CD14-positive monocyte (primary cell): ENCODE measurements at regions not wholly inside any gene's neighbourhood (a gene's known extent, or its start where the extent isn't known, plus 50 kb on each side); places are given as distances from the start of the nearest gene placed in this dataset.

ENCODE experiments used
- DNase-seq, 3 donors: peaks; one replicate each; pipeline ENCODE4 v3.0.0-alpha.2; 2011 to 2022
- H2AFZ ChIP-seq: 2 replicates; pipeline ENCODE4 v1.6.0; 2012; ENCODE audit warnings: mild to moderate bottlenecking, low read depth, low read length, inconsistent platforms; ENCODE audit not compliant: insufficient read depth, poor library complexity, severe bottlenecking
- H3K27ac ChIP-seq, 2 donors: 1 replicate in 1 of 2; 2 replicates in 1 of 2; pipeline ENCODE4 v1.5.1; 2012 to 2013; ENCODE audit warnings: low read length in 2 of 2, control low read depth in 1 of 2, inconsistent platforms in 1 of 2, low read depth in 1 of 2, mild to moderate bottlenecking in 1 of 2
- H3K27me3 ChIP-seq, 2 donors: one replicate each; pipeline versions ENCODE4 v1.6.0 to v1.6.1; 2011 to 2013; ENCODE audit warnings: low read length in 2 of 2; ENCODE audit not compliant: control insufficient read depth in 2 of 2, insufficient read depth in 2 of 2
- H3K36me3 ChIP-seq, 2 donors: replicated peaks in 1 of 2; 1 replicate in 1 of 2; 2 replicates in 1 of 2; pipeline versions ENCODE4 v1.5.1 to v1.6.1; 2012 to 2013; ENCODE audit warnings: low read length in 2 of 2, control low read depth in 1 of 2, inconsistent platforms in 1 of 2, mild to moderate bottlenecking in 1 of 2; ENCODE audit not compliant: insufficient read depth in 2 of 2, control insufficient read depth in 1 of 2
- H3K4me1 ChIP-seq, 2 donors: 1 replicate in 1 of 2; 2 replicates in 1 of 2; pipeline versions ENCODE4 v1.5.1 to v1.6.1; 2012 to 2013; ENCODE audit warnings: low read length in 2 of 2, control low read depth in 1 of 2, inconsistent platforms in 1 of 2, mild to moderate bottlenecking in 1 of 2, moderate library complexity in 1 of 2; ENCODE audit not compliant: insufficient read depth in 2 of 2, control insufficient read depth in 1 of 2
- H3K4me2 ChIP-seq: replicated peaks from 2 replicates; pipeline ENCODE3; 2012; ENCODE audit warnings: low read length, moderate library complexity, mild to moderate bottlenecking; ENCODE audit not compliant: poor library complexity, severe bottlenecking; ENCODE audit errors: extremely low read depth
- H3K4me3 ChIP-seq, 3 experiments: fragments of 200-600 bp in 1 of 3; sonication (generic) in 1 of 3; replicated peaks in 1 of 3; 1 replicate in 2 of 3; 2 replicates in 1 of 3; pipeline ENCODE4 v1.5.1; 2011 to 2013; ENCODE audit warnings: low read length in 3 of 3, mild to moderate bottlenecking in 3 of 3, control low read depth in 2 of 3, low read depth in 2 of 3, inconsistent platforms in 1 of 3, moderate library complexity in 1 of 3
- H3K79me2 ChIP-seq: 2 replicates; pipeline ENCODE4 v1.6.0; 2012; ENCODE audit warnings: mild to moderate bottlenecking, control low read depth, inconsistent platforms, low read length, moderate library complexity; ENCODE audit not compliant: insufficient read depth
- H3K9ac ChIP-seq: 2 replicates; pipeline ENCODE4 v1.6.0; 2017; ENCODE audit warnings: low read length, mild to moderate bottlenecking; ENCODE audit not compliant: insufficient read depth, poor library complexity, severe bottlenecking
- H3K9me3 ChIP-seq, 2 donors: replicated peaks in 1 of 2; 1 replicate in 1 of 2; 2 replicates in 1 of 2; pipeline versions ENCODE4 v1.5.1 to v1.6.1; 2012 to 2013; ENCODE audit warnings: low read length in 2 of 2, control low read depth in 1 of 2; ENCODE audit not compliant: control insufficient read depth in 1 of 2, insufficient read depth in 1 of 2
- H4K20me1 ChIP-seq: 2 replicates; pipeline ENCODE4 v1.6.0; 2012; ENCODE audit warnings: mild to moderate bottlenecking, low read length, control low read depth, moderate library complexity; ENCODE audit not compliant: insufficient read depth
- H3K27ac Mint-ChIP-seq, 7 donors: one replicate each; pipeline ENCODE4 v1.8.0; 2020; ENCODE audit warnings: mild to moderate bottlenecking in 7 of 7, mixed read lengths in 7 of 7, moderate library complexity in 6 of 7, inconsistent platforms in 2 of 7
- H3K27me3 Mint-ChIP-seq, 3 donors: one replicate each; pipeline ENCODE4 v1.8.0; 2021 to 2022; ENCODE audit warnings: low read depth in 3 of 3, mild to moderate bottlenecking in 3 of 3, mixed read lengths in 3 of 3, moderate library complexity in 3 of 3, inconsistent platforms in 1 of 3
- H3K36me3 Mint-ChIP-seq, 2 donors: one replicate each; pipeline ENCODE4 v1.8.0; 2020; ENCODE audit warnings: mixed read lengths in 2 of 2, inconsistent platforms in 1 of 2, mild to moderate bottlenecking in 1 of 2
- H3K4me1 Mint-ChIP-seq: one replicate; pipeline ENCODE4 v1.8.0; 2020; ENCODE audit warnings: mild to moderate bottlenecking, mixed read lengths
- H3K4me3 Mint-ChIP-seq, 2 donors: one replicate each; pipeline ENCODE4 v1.8.0; 2020; ENCODE audit warnings: mild to moderate bottlenecking in 2 of 2, mixed read lengths in 2 of 2, moderate library complexity in 1 of 2
- H3K9me3 Mint-ChIP-seq, 7 donors: one replicate each; pipeline ENCODE4 v1.8.0; 2020 to 2022; ENCODE audit warnings: mixed read lengths in 7 of 7, mild to moderate bottlenecking in 6 of 7, moderate library complexity in 6 of 7, inconsistent platforms in 2 of 7
- CTCF ChIP-seq: fragments of 200-600 bp; IDR thresholded peaks from one replicate; pipeline ENCODE4 v1.8.0; 2022; ENCODE audit warnings: antibody characterized with exemption, mild to moderate bottlenecking
- WGBS: methylation state at CpG from one replicate; pipeline ENCODE4 v1.1.5; 2013; ENCODE audit warnings: missing lambda C conversion rate; ENCODE audit not compliant: insufficient coverage; 5-methylcytosine and 5-hydroxymethylcytosine counted together
- intact Hi-C, 2 donors: fragments of 100-400 bp; cut with micrococcal nuclease; formaldehyde crosslinking; loops; one replicate each; pipeline versions ENCODE4 v1.15.0 to v1.15.1; 2023

GRCh38 chr18:42184685-42185477 is 229.8 kb downstream of the PIK3C3 start:
- Histone ChIP-seq H3K4me2 (no peak overlapping the region), H3K9ac (no peak overlapping the region), H4K20me1 (no peaks in the 10 kb centered on the region), H3K4me3 (no peak overlapping the region), H3K27ac (no peak overlapping the region), H3K9me3 (no peaks in the 10 kb centered on the region), H3K4me1 (no peaks in the 10 kb centered on the region), H2AFZ (no peak overlapping the region), H3K79me2 (no peaks in the 10 kb centered on the region), H3K27me3 (no peaks in the 10 kb centered on the region), H3K36me3 (no peaks in the 10 kb centered on the region)
- Mint-ChIP-seq H3K9me3 (peaks cover 0 to 6% (median 0%) of the 10 kb centered on the region in 7 donors), H3K4me1 (peaks cover 3% of the 10 kb centered on the region), H3K27me3 (no peaks in the 10 kb centered on the region), H3K27ac (no peak overlapping the region), H3K4me3 (no peak overlapping the region), H3K36me3 (no peaks in the 10 kb centered on the region)
- intact Hi-C loops: no loop called here
- TF ChIP-seq CTCF: no peak
- WGBS: 97% methylated on average over 10 of the region's 15 CpGs
- peak in 1 of 3 donors; percentile 4 for DNase-seq

- H3K4me1 Mint-ChIP-seq: peaks cover 3% of the 10 kb centered on the region
- no peak overlapping the region for H3K9ac ChIP-seq
- no peaks in the 10 kb centered on the region for H3K36me3 Mint-ChIP-seq
- H3K4me1 ChIP-seq: no peaks in the 10 kb centered on the region
- DNase-seq: no peak
- H3K27ac Mint-ChIP-seq: no peak overlapping the region
- intact Hi-C loops: no loop called here
- H3K9me3 ChIP-seq: no peaks in the 10 kb centered on the region
- no peaks in the 10 kb centered on the region for H3K27me3 Mint-ChIP-seq
- no peak overlapping the region for H3K27ac ChIP-seq
- H3K79me2 ChIP-seq: no peaks in the 10 kb centered on the region
- no peak overlapping the region for H3K4me2 ChIP-seq
- H2AFZ ChIP-seq: no peak overlapping the region
- H4K20me1 ChIP-seq: no peaks in the 10 kb centered on the region
- H3K4me3 ChIP-seq: no peak overlapping the region
- H3K9me3 Mint-ChIP-seq: peaks cover 0 to 6% (median 0%) of the 10 kb centered on the region in 7 donors
- H3K4me3 Mint-ChIP-seq: no peak overlapping the region
- no peaks in the 10 kb centered on the region for H3K36me3 ChIP-seq
- TF ChIP-seq CTCF: no peak
- no peaks in the 10 kb centered on the region for H3K27me3 ChIP-seq
These were observed 230.5 kb downstream of the PIK3C3 start for GRCh38 chr18:42185486-42185885.
